Nucleus accumbens (tissue), 56 donors: ENCODE measurements at regions not wholly inside any gene's neighbourhood (a gene's known extent, or its start where the extent isn't known, plus 50 kb on each side); places are given as distances from the start of the nearest gene placed in this dataset.

Experiments
- DNase-seq, 56 donors: peaks; one replicate each; lab custom pipeline; 2025; lab: John Stamatoyannopoulos, UW

- peak in 13 of 56 donors; percentile 2 to 27 (median 15) for DNase-seq
Measured at GRCh38 chr3:73727117-73727821, 102.5 kb upstream of the PDZRN3 start.

- DNase-seq, result no peak
Measured at GRCh38 chr3:73723596-73723995, 98.9 kb upstream of the PDZRN3 start.

GRCh38 chr3:73719861-73720260, 95.1 kb upstream of the PDZRN3 start:
- peak in 1 of 56 donors; percentile 2 for DNase-seq

- DNase-seq, result peak in 2 of 56 donors; percentile 1 to 3
Measured at GRCh38 chr3:73719413-73719851, 94.7 kb upstream of the PDZRN3 start.

GRCh38 chr3:73718326-73719110, 93.8 kb upstream of the PDZRN3 start:
- no peak for DNase-seq

GRCh38 chr3:73716418-73716817, 91.7 kb upstream of the PDZRN3 start:
- DNase-seq, result no peak

- DNase-seq, result no peak
Measured at GRCh38 chr3:73710340-73710739, 85.6 kb upstream of the PDZRN3 start.

- no peak for DNase-seq
Measured at GRCh38 chr3:73709712-73710111, 85.0 kb upstream of the PDZRN3 start.

- DNase-seq, result no peak
Measured at GRCh38 chr3:73708956-73709355, 84.2 kb upstream of the PDZRN3 start.

GRCh38 chr3:73707772-73708171, 83.0 kb upstream of the PDZRN3 start:
- no peak for DNase-seq

- DNase-seq, result no peak
Measured at GRCh38 chr3:73706771-73707170, 82.0 kb upstream of the PDZRN3 start.

- DNase-seq, result no peak
Measured at GRCh38 chr3:73705792-73706191, 81.1 kb upstream of the PDZRN3 start.

- DNase-seq, result no peak
Measured at GRCh38 chr3:73699327-73699726, 74.6 kb upstream of the PDZRN3 start.

- DNase-seq, result no peak
Measured at GRCh38 chr3:73697020-73697419, 72.3 kb upstream of the PDZRN3 start.

- DNase-seq, result no peak
Measured at GRCh38 chr3:73695841-73696240, 71.1 kb upstream of the PDZRN3 start.

GRCh38 chr3:73694983-73695757, 70.4 kb upstream of the PDZRN3 start:
- no peak for DNase-seq

GRCh38 chr3:73687106-73688004, 62.6 kb upstream of the PDZRN3 start:
- no peak for DNase-seq

GRCh38 chr3:73685061-73685460, 60.3 kb upstream of the PDZRN3 start:
- no peak for DNase-seq

GRCh38 chr3:73683706-73684105, 59.0 kb upstream of the PDZRN3 start:
- DNase-seq, result no peak

GRCh38 chr3:73681610-73682009, 56.9 kb upstream of the PDZRN3 start:
- DNase-seq, result no peak
